Naive thymus-derived CD4-positive, alpha-beta T cell (primary cell): ENCODE measurements at regions not wholly inside any gene's neighbourhood (a gene's known extent, or its start where the extent isn't known, plus 50 kb on each side); places are given as distances from the start of the nearest gene placed in this dataset.

ENCODE experiments used
- ATAC-seq: fragments of 150-1000 bp; cut with Tn5 transposase; 2 replicates; pipeline ENCODE4 v1.10.0; 2021; ENCODE audit warnings: mild to moderate bottlenecking, moderate library complexity
- CTCF ChIA-PET: fragments of 350-600 bp; sonication (Branson Sonifier 250); formaldehyde crosslinking; loops from one replicate; lab custom pipeline; 2021; ENCODE audit warnings: antibody characterized with exemption; lab: Charles Lee
- POLR2A ChIA-PET: fragments of 350-600 bp; sonication (Branson Sonifier 250); formaldehyde crosslinking; loops from one replicate; lab custom pipeline; 2021; ENCODE audit warnings: antibody characterized with exemption, inconsistent platforms; lab: Charles Lee
- DNase-seq, 9 donors: peaks; one replicate each; pipeline versions ENCODE4 v3.0.0 to v3.0.0-alpha.2; 2020 to 2022; ENCODE audit warnings: mixed read lengths in 1 of 9
- H3K27ac ChIP-seq: one replicate; pipeline ENCODE4 v1.7.0; 2013; ENCODE audit warnings: mild to moderate bottlenecking, low read depth, low read length, moderate library complexity
- H3K27me3 ChIP-seq, 2 donors: one replicate each; pipeline ENCODE4 v1.7.0; 2013; ENCODE audit warnings: low read length in 2 of 2, mild to moderate bottlenecking in 2 of 2, moderate library complexity in 2 of 2; ENCODE audit not compliant: control insufficient read depth in 2 of 2, insufficient read depth in 2 of 2
- H3K36me3 ChIP-seq, 3 experiments: 1 replicate in 2 of 3; 2 replicates in 1 of 3; pipeline ENCODE4 v1.7.0; 2013; ENCODE audit warnings: low read length in 3 of 3, mild to moderate bottlenecking in 3 of 3, moderate library complexity in 1 of 3; ENCODE audit not compliant: insufficient read depth in 3 of 3, control insufficient read depth in 2 of 3
- H3K4me1 ChIP-seq, 2 donors: one replicate each; pipeline ENCODE4 v1.7.0; 2013; ENCODE audit warnings: low read length in 2 of 2, mild to moderate bottlenecking in 2 of 2, moderate library complexity in 1 of 2; ENCODE audit not compliant: control insufficient read depth in 2 of 2, insufficient read depth in 2 of 2
- H3K4me3 ChIP-seq: 2 replicates; pipeline ENCODE4 v1.7.0; 2013; ENCODE audit warnings: mild to moderate bottlenecking, low read length
- H3K9me3 ChIP-seq, 3 experiments: 1 replicate in 2 of 3; 2 replicates in 1 of 3; pipeline ENCODE4 v1.7.0; 2013; ENCODE audit warnings: low read length in 3 of 3; ENCODE audit not compliant: control insufficient read depth in 2 of 3
- H3K27ac Mint-ChIP-seq, 9 donors: one replicate each; pipeline ENCODE4 v1.8.0; 2020 to 2022; ENCODE audit warnings: mixed read lengths in 9 of 9, mild to moderate bottlenecking in 8 of 9, moderate library complexity in 5 of 9, inconsistent platforms in 2 of 9
- H3K27me3 Mint-ChIP-seq, 5 donors: one replicate each; pipeline ENCODE4 v1.8.0; 2021 to 2022; ENCODE audit warnings: mixed read lengths in 5 of 5, mild to moderate bottlenecking in 1 of 5
- H3K36me3 Mint-ChIP-seq, 5 donors: one replicate each; pipeline ENCODE4 v1.8.0; 2020 to 2022; ENCODE audit warnings: mixed read lengths in 5 of 5, mild to moderate bottlenecking in 3 of 5, inconsistent platforms in 1 of 5
- H3K4me1 Mint-ChIP-seq, 7 donors: one replicate each; pipeline ENCODE4 v1.8.0; 2020 to 2022; ENCODE audit warnings: mixed read lengths in 7 of 7, mild to moderate bottlenecking in 3 of 7, inconsistent platforms in 1 of 7
- H3K4me3 Mint-ChIP-seq, 10 donors: one replicate each; pipeline ENCODE4 v1.8.0; 2020 to 2022; ENCODE audit warnings: mild to moderate bottlenecking in 10 of 10, mixed read lengths in 10 of 10, moderate library complexity in 6 of 10, inconsistent platforms in 2 of 10
- H3K9me3 Mint-ChIP-seq, 11 donors: one replicate each; pipeline ENCODE4 v1.8.0; 2020 to 2022; ENCODE audit warnings: mixed read lengths in 11 of 11, mild to moderate bottlenecking in 4 of 11, inconsistent platforms in 1 of 11, moderate library complexity in 1 of 11
- intact Hi-C, 2 donors: fragments of 100-400 bp; cut with micrococcal nuclease; formaldehyde crosslinking; loops; one replicate each; pipeline ENCODE4 v1.15.1; 2023

- ChIA-PET POLR2A (no interaction called here), CTCF (no interaction called here)
- H3K4me3 ChIP-seq: no peak overlapping the region
These were observed 184.5 kb upstream of the KLF4 start for GRCh38 chr9:107673861-107674720.

DNA sequence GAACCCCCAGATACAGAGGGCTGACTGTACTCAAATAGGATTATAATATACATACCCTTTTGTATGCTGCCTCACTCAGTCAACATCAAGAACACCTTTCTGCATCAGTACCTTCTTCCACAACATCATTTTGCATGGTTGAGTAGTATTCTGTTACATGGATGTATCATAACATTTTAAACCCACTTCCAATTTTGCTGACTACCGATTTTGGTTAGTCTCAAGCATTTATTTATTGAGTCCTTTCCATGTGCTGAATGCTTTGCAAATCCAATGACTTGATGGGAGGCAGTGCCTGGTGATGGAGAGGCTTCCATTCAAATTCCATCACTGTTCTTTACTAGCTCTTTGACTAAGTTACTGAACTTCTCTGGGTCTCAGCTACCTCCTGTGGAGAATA, 182.0 kb upstream of the KLF4 start:
- H3K36me3 Mint-ChIP-seq: no peaks in the 10 kb centered on the region
- ChIA-PET POLR2A (no interaction called here), CTCF (no interaction called here)
- no peaks in the 10 kb centered on the region for H3K4me1 Mint-ChIP-seq
- H3K27me3 Mint-ChIP-seq: peaks cover 0 to 11% (median 0%) of the 10 kb centered on the region in 5 donors
- H3K9me3 Mint-ChIP-seq: peaks cover 0 to 6% (median 2%) of the 10 kb centered on the region in 11 donors
- H3K27ac Mint-ChIP-seq: no peak overlapping the region
- intact Hi-C loops: no loop called here
- Histone ChIP-seq H3K27me3 (no peaks in the 10 kb centered on the region), H3K4me3 (no peak overlapping the region), H3K4me1 (no peaks in the 10 kb centered on the region), H3K27ac (no peak overlapping the region), H3K9me3 (no peaks in the 10 kb centered on the region), H3K36me3 (no peaks in the 10 kb centered on the region)
- DNase-seq: no peak
- ATAC-seq: no peak
- no peak overlapping the region for H3K4me3 Mint-ChIP-seq

More at GRCh38 chr9:107673861-107674720, 184.5 kb upstream of the KLF4 start:
- no peak overlapping the region for H3K27ac Mint-ChIP-seq
- ATAC-seq: no peak
- intact Hi-C loops: no loop called here
- Histone ChIP-seq H3K4me1 (no peaks in the 10 kb centered on the region), H3K27me3 (no peaks in the 10 kb centered on the region), H3K36me3 (no peaks in the 10 kb centered on the region), H3K27ac (no peak overlapping the region), H3K9me3 (no peaks in the 10 kb centered on the region)
- peaks cover 0 to 6% (median 0%) of the 10 kb centered on the region in 5 donors for H3K27me3 Mint-ChIP-seq
- H3K36me3 Mint-ChIP-seq: no peaks in the 10 kb centered on the region
- H3K4me1 Mint-ChIP-seq: no peaks in the 10 kb centered on the region
- H3K9me3 Mint-ChIP-seq: peaks cover 0 to 9% (median 2%) of the 10 kb centered on the region in 11 donors
- DNase-seq: no peak
- no peak overlapping the region for H3K4me3 Mint-ChIP-seq

- Histone ChIP-seq H3K36me3 (no peaks in the 10 kb centered on the region), H3K27me3 (no peaks in the 10 kb centered on the region), H3K27ac (no peak overlapping the region), H3K4me1 (no peaks in the 10 kb centered on the region), H3K4me3 (no peak overlapping the region), H3K9me3 (no peaks in the 10 kb centered on the region)
- ChIA-PET POLR2A (no interaction called here), CTCF (no interaction called here)
- peaks cover 0 to 11% (median 0%) of the 10 kb centered on the region in 5 donors for H3K27me3 Mint-ChIP-seq
- no peak for DNase-seq
- H3K36me3 Mint-ChIP-seq: peaks cover 0 to 3% (median 0%) of the 10 kb centered on the region in 5 donors
- no peak overlapping the region for H3K4me3 Mint-ChIP-seq
- peaks cover 0 to 6% (median 2%) of the 10 kb centered on the region in 11 donors for H3K9me3 Mint-ChIP-seq
- ATAC-seq: no peak
- intact Hi-C loops: no loop called here
- H3K4me1 Mint-ChIP-seq: no peaks in the 10 kb centered on the region
- H3K27ac Mint-ChIP-seq: no peak overlapping the region
These were observed 179.9 kb upstream of the KLF4 start for GRCh38 chr9:107669422-107669821.

GRCh38 chr9:107667231-107668070, 177.9 kb upstream of the KLF4 start:
- Mint-ChIP-seq H3K36me3 (peaks cover 0 to 3% (median 0%) of the 10 kb centered on the region in 5 donors), H3K4me1 (no peaks in the 10 kb centered on the region), H3K4me3 (no peak overlapping the region), H3K9me3 (peaks cover 0 to 6% (median 2%) of the 10 kb centered on the region in 11 donors), H3K27ac (no peak overlapping the region), H3K27me3 (peaks cover 0 to 11% (median 0%) of the 10 kb centered on the region in 5 donors)
- Histone ChIP-seq H3K36me3 (no peaks in the 10 kb centered on the region), H3K4me1 (no peaks in the 10 kb centered on the region), H3K27ac (no peak overlapping the region), H3K9me3 (no peaks in the 10 kb centered on the region), H3K27me3 (no peaks in the 10 kb centered on the region), H3K4me3 (no peak overlapping the region)
- ChIA-PET CTCF (no interaction called here), POLR2A (no interaction called here)
- no peak for ATAC-seq
- intact Hi-C loops: no loop called here
- DNase-seq: no peak

DNA sequence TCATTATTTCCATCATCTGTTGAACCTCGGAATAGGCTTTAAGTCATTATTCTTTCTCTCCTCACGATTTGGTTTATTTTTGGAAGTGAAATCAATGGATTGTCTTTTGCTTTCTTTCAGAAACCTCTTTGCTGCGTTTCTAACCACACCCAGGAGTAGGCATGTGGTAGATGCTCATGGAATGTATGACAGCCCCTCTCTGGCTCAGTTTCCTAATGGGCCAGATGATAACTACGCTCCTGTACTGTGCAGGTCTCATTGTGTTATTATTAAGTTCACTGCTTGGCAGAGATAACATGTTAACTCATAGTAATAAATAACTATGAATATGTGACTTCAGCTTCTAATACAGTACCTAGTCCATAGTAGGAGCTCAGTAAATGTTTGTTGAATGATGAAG, 175.5 kb upstream of the KLF4 start:
- H3K36me3 Mint-ChIP-seq: peaks cover 0 to 3% (median 0%) of the 10 kb centered on the region in 5 donors
- H3K27me3 ChIP-seq: no peaks in the 10 kb centered on the region
- H3K4me3 ChIP-seq: no peak overlapping the region
- intact Hi-C loops: no loop called here
- peaks cover 0 to 7% (median 0%) of the 10 kb centered on the region in 11 donors for H3K9me3 Mint-ChIP-seq
- no peak overlapping the region for H3K27ac Mint-ChIP-seq
- H3K36me3 ChIP-seq: no peaks in the 10 kb centered on the region
- H3K4me3 Mint-ChIP-seq: no peak overlapping the region
- no peaks in the 10 kb centered on the region for H3K4me1 Mint-ChIP-seq
- no peak for DNase-seq
- POLR2A ChIA-PET: no interaction called here
- H3K9me3 ChIP-seq: no peaks in the 10 kb centered on the region
- no peaks in the 10 kb centered on the region for H3K4me1 ChIP-seq
- no peak overlapping the region for H3K27ac ChIP-seq
- ATAC-seq: no peak
- CTCF ChIA-PET: no interaction called here
- H3K27me3 Mint-ChIP-seq: peaks cover 0 to 5% (median 0%) of the 10 kb centered on the region in 5 donors

DNA sequence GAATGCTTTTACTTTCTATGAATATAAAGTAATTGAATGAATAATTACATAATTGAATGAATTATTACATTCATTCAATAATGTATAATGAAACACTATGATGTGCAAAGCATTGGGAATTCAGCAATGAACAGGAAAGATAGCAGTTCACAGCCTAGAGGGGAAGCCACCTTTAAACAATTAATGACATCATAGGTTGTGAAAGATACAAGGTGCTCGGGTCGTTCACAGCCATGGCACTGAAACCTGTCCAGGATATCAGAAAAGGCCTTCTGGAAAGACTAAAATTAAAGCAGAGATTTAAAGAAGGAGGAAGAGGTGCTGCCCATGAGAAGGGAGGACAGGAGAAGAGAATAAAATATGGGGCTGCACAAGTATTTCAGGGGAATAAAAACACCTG, 171.4 kb upstream of the KLF4 start:
- no peaks in the 10 kb centered on the region for H3K27me3 Mint-ChIP-seq
- H3K36me3 Mint-ChIP-seq: no peaks in the 10 kb centered on the region
- H3K4me1 ChIP-seq: no peaks in the 10 kb centered on the region
- no peaks in the 10 kb centered on the region for H3K27me3 ChIP-seq
- ChIA-PET CTCF (no interaction called here), POLR2A (no interaction called here)
- no peak for ATAC-seq
- no peaks in the 10 kb centered on the region for H3K36me3 ChIP-seq
- no peak overlapping the region for H3K4me3 Mint-ChIP-seq
- peaks cover 0 to 7% (median 2%) of the 10 kb centered on the region in 11 donors for H3K9me3 Mint-ChIP-seq
- H3K4me1 Mint-ChIP-seq: no peaks in the 10 kb centered on the region
- DNase-seq: no peak
- no peak overlapping the region for H3K27ac ChIP-seq
- intact Hi-C loops: no loop called here
- H3K4me3 ChIP-seq: no peak overlapping the region
- no peak overlapping the region for H3K27ac Mint-ChIP-seq
- no peaks in the 10 kb centered on the region for H3K9me3 ChIP-seq
